Lower leg skin (tissue), 4 donors: ENCODE measurements at regions not wholly inside any gene's neighbourhood (a gene's known extent, or its start where the extent isn't known, plus 50 kb on each side); places are given as distances from the start of the nearest gene placed in this dataset.

ENCODE experiments used
- DNase-seq, 2 donors: peaks; one replicate each; pipeline ENCODE4 v3.0.0-alpha.2; 2019; ENCODE audit warnings: low spot score in 2 of 2
- H3K4me3 ChIP-seq: fragments of 200-600 bp; sonication (generic); 2 replicates; pipeline ENCODE4 v1.5.1; 2017; ENCODE audit warnings: mild to moderate bottlenecking, low read depth; ENCODE audit not compliant: poor library complexity, severe bottlenecking
- CTCF ChIP-seq, 3 donors: fragments of 450-650 bp; IDR thresholded peaks; one replicate each; pipeline ENCODE4 v1.5.1; 2016; ENCODE audit warnings: antibody characterized with exemption in 3 of 3, mild to moderate bottlenecking in 3 of 3, moderate library complexity in 2 of 3
- POLR2A ChIP-seq, 2 donors: fragments of 450-650 bp; IDR thresholded peaks; one replicate each; pipeline ENCODE4 v1.6.1; 2016 to 2017; ENCODE audit warnings: antibody characterized with exemption in 2 of 2, mild to moderate bottlenecking in 1 of 2, moderate library complexity in 1 of 2
- WGBS, 2 donors: methylation state at CpG; one replicate each; pipeline ENCODE4 v1.1.5; 2018; 5-methylcytosine and 5-hydroxymethylcytosine counted together
- intact Hi-C: fragments of 100-400 bp; cut with DNase I; formaldehyde crosslinking; loops from one replicate; pipeline ENCODE4 v1.15.0; 2023; ENCODE audit warnings: low total_unique reads

DNA sequence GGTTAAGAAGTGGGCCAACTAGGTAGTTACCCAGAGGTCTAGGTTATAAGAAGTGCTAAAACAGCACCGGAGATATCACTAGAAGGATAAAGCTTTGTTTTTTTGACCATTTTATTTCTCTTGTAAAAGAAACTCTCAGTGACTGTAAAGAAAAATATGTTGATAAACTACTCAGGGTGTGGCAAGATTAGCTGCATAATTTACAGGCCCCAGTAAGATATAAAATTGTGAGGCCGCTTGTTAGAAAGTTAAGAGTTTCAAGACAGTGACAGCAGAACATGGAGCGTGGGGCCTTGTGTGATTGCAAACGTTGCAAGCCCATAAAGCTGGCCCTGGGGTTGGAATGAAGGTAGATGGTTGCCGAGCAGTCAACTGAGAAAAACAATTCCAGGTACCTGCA, 263.7 kb upstream of the EEF2KMT start:
- WGBS, 2 donors = 41 to 57% methylated on average over 5 of the region's 5 CpGs
- DNase-seq = no peak
- no peak overlapping the region for H3K4me3 ChIP-seq
- TF ChIP-seq CTCF (IDR thresholded peaks at IDR 0.05) (no peak), POLR2A (IDR thresholded peaks at IDR 0.05) (no peak)
- intact Hi-C loops = no loop called here

GRCh38 chr16:5354645-5355044, 257.1 kb upstream of the EEF2KMT start:
- intact Hi-C loops = no loop called here
- no peak for TF ChIP-seq POLR2A (IDR thresholded peaks at IDR 0.05)
- WGBS, 2 donors = 81 to 83% methylated on average over 5 of the region's 5 CpGs
- H3K4me3 ChIP-seq = no peak overlapping the region
- DNase-seq = no peak

GRCh38 chr16:5349670-5350517, 252.3 kb upstream of the EEF2KMT start:
- H3K4me3 ChIP-seq = no peak overlapping the region
- TF ChIP-seq POLR2A (IDR thresholded peaks at IDR 0.05) (no peak), CTCF (IDR thresholded peaks at IDR 0.05) (no peak)
- 49 to 52% methylated on average over 11 of the region's 11 CpGs for WGBS, 2 donors
- no peak for DNase-seq
- intact Hi-C loops = no loop called here

- WGBS, 2 donors = 92 to 95% methylated on average over 8 of the region's 8 CpGs
- TF ChIP-seq POLR2A (IDR thresholded peaks at IDR 0.05) (no peak), CTCF (IDR thresholded peaks at IDR 0.05) (no peak)
- intact Hi-C loops = no loop called here
- no peak for DNase-seq
- no peak overlapping the region for H3K4me3 ChIP-seq
These were observed 251.5 kb upstream of the EEF2KMT start for GRCh38 chr16:5349101-5349500.

DNA sequence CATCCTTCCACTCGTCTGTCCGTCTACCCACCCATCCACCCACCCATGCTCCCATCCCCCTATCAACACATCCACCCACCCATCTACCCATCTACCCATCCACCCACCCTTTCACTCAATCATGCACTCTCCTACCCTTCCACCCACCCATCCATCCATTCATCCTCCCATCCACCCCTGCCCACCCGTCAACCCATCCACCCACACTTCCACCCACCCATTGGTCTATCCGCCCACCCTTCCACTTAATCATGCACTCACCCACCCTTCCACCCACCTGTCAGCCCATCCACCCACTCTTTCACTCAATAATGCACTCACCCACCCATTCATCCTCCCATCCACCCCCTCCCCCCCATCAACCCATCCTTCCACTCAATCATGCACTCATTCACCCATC, 250.0 kb upstream of the EEF2KMT start:
- TF ChIP-seq CTCF (IDR thresholded peaks at IDR 0.05) (no peak), POLR2A (IDR thresholded peaks at IDR 0.05) (no peak)
- DNase-seq = no peak
- intact Hi-C loops = no loop called here
- no peak overlapping the region for H3K4me3 ChIP-seq
- 87 to 90% methylated on average over 4 of the region's 4 CpGs for WGBS, 2 donors

GRCh38 chr16:5336941-5337340, 239.3 kb upstream of the EEF2KMT start:
- TF ChIP-seq POLR2A (IDR thresholded peaks at IDR 0.05) (no peak), CTCF (IDR thresholded peaks at IDR 0.05) (no peak)
- no peak overlapping the region for H3K4me3 ChIP-seq
- DNase-seq = no peak
- 61 to 67% methylated on average over 6 of the region's 6 CpGs for WGBS, 2 donors
- intact Hi-C loops = no loop called here
